Parathyroid adenoma (tissue), 2 donors: ENCODE measurements at regions not wholly inside any gene's neighbourhood (a gene's known extent, or its start where the extent isn't known, plus 50 kb on each side); places are given as distances from the start of the nearest gene placed in this dataset.

Source experiments
- H2AFZ ChIP-seq: fragments of 300-600 bp; sonication (generic); one replicate; pipeline ENCODE4 v1.7.0; 2017; ENCODE audit warnings: antibody characterized with exemption, mild to moderate bottlenecking
- H3K27ac ChIP-seq: fragments of 300-600 bp; sonication (generic); one replicate; pipeline ENCODE4 v1.7.0; 2017
- H3K27me3 ChIP-seq: fragments of 300-600 bp; sonication (generic); one replicate; pipeline ENCODE4 v1.7.0; 2017; ENCODE audit warnings: low read length; ENCODE audit not compliant: control insufficient read depth, insufficient read depth
- H3K36me3 ChIP-seq: fragments of 300-600 bp; sonication (generic); one replicate; pipeline ENCODE4 v1.7.0; 2017; ENCODE audit warnings: low read length; ENCODE audit not compliant: control insufficient read depth, insufficient read depth
- H3K4me1 ChIP-seq: fragments of 300-600 bp; sonication (generic); one replicate; pipeline ENCODE4 v1.7.0; 2017; ENCODE audit warnings: control low read depth
- H3K4me2 ChIP-seq: fragments of 300-600 bp; sonication (generic); one replicate; pipeline ENCODE4 v1.7.0; 2017; ENCODE audit warnings: low read length
- H3K4me3 ChIP-seq: fragments of 300-600 bp; sonication (generic); one replicate; pipeline ENCODE4 v1.7.0; 2017; ENCODE audit warnings: low read depth, low read length
- H3K79me2 ChIP-seq: fragments of 300-600 bp; sonication (generic); one replicate; pipeline ENCODE4 v1.7.0; 2017; ENCODE audit warnings: control low read depth
- H3K9ac ChIP-seq: fragments of 300-600 bp; sonication (generic); one replicate; pipeline ENCODE4 v1.7.0; 2017; ENCODE audit warnings: mild to moderate bottlenecking
- H3K9me3 ChIP-seq: fragments of 300-600 bp; sonication (generic); one replicate; pipeline ENCODE4 v1.7.0; 2017; ENCODE audit warnings: low read length; ENCODE audit not compliant: control insufficient read depth
- TF ChIP-seq, protein P1 (sequence below): fragments of 300-600 bp; sonication (generic); IDR thresholded peaks from one replicate; pipeline ENCODE4 v1.7.0; 2017; ENCODE audit warnings: antibody characterized with exemption, mild to moderate bottlenecking
- donor health status: primary hyperparathyroidism.

DNA sequence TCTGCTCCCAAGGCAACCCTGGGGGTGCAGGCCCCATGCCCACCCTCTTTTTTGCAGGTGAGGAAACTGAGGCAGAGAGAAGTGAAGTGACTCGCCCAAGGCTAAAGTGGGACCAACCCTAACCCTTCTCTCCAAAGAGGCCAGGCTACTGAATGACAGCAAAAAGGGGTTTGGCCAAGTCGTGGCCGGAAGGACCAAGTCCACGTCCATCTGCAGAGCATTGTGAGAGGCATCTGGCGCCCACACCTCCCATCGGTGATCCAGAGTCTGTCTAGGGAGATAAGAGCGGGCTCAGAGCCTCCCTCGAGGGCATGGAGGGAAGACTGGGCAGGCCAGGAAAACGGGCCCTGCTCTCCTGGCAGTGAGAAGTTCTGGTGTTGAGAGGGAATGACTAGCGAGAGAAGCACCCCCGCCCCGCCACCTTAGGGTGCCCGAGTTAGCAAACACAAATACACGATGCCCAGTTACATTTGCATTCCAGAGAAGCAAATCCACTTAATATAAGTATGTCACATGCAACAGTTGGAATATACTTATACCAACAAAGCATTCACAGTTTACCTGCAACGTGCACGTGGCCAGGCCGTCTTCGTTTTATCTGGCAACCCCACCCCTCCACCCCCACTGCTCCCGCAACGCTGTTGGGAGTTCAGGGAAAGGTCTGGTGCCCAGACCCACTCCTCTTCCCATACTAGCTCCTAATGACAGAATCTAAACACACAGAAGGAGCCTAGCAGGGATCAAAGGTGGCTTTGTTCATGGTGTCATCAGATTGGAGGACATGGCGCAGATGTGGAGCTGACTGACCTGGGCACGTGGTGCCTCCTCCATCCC lies 124.9 kb downstream of the OAT start:
- no peaks in the 10 kb centered on the region for H3K9me3 ChIP-seq
- H2AFZ ChIP-seq = no peak overlapping the region
- H3K27ac ChIP-seq = no peak overlapping the region
- H3K4me3 ChIP-seq = no peak overlapping the region
- H3K9ac ChIP-seq = no peak overlapping the region
- no peaks in the 10 kb centered on the region for H3K4me1 ChIP-seq
- H3K79me2 ChIP-seq = no peaks in the 10 kb centered on the region
- no peaks in the 10 kb centered on the region for H3K36me3 ChIP-seq
- no peaks in the 10 kb centered on the region for H3K27me3 ChIP-seq
- H3K4me2 ChIP-seq = no peak overlapping the region
- TF ChIP-seq, protein P1, sequence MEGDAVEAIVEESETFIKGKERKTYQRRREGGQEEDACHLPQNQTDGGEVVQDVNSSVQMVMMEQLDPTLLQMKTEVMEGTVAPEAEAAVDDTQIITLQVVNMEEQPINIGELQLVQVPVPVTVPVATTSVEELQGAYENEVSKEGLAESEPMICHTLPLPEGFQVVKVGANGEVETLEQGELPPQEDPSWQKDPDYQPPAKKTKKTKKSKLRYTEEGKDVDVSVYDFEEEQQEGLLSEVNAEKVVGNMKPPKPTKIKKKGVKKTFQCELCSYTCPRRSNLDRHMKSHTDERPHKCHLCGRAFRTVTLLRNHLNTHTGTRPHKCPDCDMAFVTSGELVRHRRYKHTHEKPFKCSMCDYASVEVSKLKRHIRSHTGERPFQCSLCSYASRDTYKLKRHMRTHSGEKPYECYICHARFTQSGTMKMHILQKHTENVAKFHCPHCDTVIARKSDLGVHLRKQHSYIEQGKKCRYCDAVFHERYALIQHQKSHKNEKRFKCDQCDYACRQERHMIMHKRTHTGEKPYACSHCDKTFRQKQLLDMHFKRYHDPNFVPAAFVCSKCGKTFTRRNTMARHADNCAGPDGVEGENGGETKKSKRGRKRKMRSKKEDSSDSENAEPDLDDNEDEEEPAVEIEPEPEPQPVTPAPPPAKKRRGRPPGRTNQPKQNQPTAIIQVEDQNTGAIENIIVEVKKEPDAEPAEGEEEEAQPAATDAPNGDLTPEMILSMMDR = no peak

DNA sequence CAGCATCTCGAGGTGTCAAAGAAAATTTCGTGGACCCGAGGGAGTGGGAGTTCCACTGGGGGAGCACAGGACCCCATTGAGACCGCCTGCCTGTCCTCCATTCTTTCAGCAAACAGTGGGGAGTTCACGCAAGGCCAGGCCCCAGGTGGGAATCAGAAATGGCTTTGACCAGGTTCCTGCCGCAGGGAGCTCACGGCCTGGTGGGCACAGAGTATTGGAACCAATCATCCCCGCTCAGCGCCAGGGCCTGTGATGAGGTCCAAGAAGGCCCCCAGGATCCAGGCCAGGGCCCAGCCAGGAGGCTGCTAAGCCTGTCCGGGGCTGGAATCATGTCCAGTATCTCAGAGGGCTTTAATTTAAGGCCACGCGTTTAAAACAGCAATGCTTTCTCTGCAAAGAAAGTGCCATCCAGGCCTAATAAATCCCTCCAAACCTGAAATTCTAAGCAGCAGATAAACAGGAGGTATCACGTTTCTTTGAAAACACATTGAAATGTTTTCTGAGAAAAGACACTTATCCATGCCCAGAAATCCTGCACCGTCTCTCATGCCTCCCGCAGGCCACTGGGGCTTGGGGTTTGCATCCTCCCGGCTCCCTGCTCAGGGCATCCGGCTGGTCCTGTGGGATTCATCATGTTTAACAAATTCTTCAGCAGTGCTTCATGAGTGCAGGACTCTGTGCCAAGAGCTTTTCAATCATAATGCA lies 125.7 kb downstream of the OAT start:
- no peaks in the 10 kb centered on the region for H3K36me3 ChIP-seq
- H3K27ac ChIP-seq = no peak overlapping the region
- H3K27me3 ChIP-seq = no peaks in the 10 kb centered on the region
- no peak overlapping the region for H3K4me2 ChIP-seq
- H3K4me1 ChIP-seq = no peaks in the 10 kb centered on the region
- no peaks in the 10 kb centered on the region for H3K9me3 ChIP-seq
- TF ChIP-seq, protein P1 = no peak
- H3K9ac ChIP-seq = no peak overlapping the region
- no peaks in the 10 kb centered on the region for H3K79me2 ChIP-seq
- H2AFZ ChIP-seq = no peak overlapping the region
- no peak overlapping the region for H3K4me3 ChIP-seq

DNA sequence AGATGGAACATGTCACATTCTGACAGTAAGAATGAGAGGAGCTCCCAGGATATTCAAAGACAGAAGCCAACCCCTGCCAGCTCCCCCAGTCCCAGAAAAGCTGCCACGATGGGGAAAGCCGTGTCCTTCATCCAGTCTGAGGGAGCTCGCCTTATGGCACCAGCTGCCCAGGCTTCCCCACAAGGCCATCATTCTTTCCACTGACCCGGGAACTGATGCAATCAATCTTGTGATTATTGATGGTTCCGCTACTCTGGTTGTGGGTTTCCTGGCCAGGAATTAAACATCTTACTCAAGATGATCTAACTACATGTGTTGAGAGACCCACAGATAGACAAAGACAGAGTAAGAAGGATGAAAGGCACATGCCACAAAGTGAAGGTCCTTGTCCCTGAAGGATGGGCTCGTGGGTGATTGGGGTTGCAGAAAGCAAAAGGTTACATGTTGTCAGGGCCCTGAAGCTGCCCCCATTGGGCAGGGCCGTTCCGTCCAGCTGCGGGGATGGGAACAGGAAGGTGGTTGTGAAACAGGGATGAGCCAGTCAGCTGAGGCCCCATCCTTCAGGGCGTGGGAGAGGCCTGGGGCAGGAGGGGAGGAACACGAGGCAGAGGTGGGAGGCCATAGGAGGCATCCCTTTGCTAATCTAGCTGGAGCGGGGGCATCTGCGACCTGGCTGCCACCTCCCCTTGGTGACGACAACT lies 127.6 kb downstream of the OAT start:
- H3K79me2 ChIP-seq = no peaks in the 10 kb centered on the region
- TF ChIP-seq, protein P1 = no peak
- no peak overlapping the region for H2AFZ ChIP-seq
- H3K4me3 ChIP-seq = no peak overlapping the region
- H3K9ac ChIP-seq = no peak overlapping the region
- no peaks in the 10 kb centered on the region for H3K4me1 ChIP-seq
- no peaks in the 10 kb centered on the region for H3K27me3 ChIP-seq
- no peak overlapping the region for H3K27ac ChIP-seq
- no peaks in the 10 kb centered on the region for H3K9me3 ChIP-seq
- H3K36me3 ChIP-seq = no peaks in the 10 kb centered on the region
- H3K4me2 ChIP-seq = no peak overlapping the region

DNA sequence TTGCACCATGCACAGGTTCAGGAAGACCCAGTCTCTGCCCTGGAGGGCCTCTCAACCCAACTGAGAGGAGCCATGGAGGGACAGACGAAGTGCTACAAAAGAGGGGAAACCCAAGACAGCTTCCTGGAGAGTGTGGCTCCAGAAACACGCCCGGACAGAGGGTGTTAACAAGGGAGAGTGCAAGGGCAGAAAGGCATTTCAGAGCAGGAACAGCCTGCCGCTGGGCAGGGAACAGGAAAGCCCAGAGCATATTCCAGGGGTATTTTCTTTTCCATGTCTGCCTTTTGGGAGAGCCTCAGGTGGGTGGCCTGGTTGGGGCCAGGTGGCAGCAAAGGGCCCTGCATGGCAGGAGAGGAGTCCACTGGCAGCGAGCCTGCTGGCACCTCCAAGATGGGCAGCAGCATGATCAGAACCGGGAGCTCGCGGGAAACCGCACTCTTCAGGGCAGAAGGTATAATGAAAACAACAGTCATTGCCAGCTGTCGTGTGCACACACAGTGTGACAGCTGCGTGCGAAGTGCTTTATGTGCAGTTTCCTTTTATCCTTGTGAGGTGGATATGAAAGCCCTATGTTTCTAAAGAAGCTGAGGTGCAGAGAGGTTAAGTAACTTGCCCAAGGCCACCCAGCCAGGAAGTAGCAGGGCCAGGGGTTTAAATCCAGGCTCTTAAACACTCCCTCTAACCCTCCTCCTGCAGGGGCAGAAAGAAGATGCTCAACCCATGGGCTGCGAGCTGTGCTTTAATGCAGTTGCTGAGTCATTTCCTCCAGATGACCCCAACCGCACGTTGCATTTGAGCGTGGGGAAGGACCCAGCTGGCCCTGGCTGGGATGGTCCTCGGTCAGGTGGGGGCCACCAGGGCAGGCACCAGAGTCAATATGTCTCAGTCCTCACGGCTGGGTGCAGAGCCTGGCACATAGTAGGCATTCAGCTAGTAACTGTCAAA lies 128.6 kb downstream of the OAT start:
- H3K27me3 ChIP-seq = no peaks in the 10 kb centered on the region
- H3K4me3 ChIP-seq = no peak overlapping the region
- TF ChIP-seq, protein P1 = no peak
- no peak overlapping the region for H3K9ac ChIP-seq
- no peaks in the 10 kb centered on the region for H3K79me2 ChIP-seq
- H3K9me3 ChIP-seq = no peaks in the 10 kb centered on the region
- H3K36me3 ChIP-seq = no peaks in the 10 kb centered on the region
- H3K4me2 ChIP-seq = no peak overlapping the region
- no peak overlapping the region for H2AFZ ChIP-seq
- H3K27ac ChIP-seq = no peak overlapping the region
- no peaks in the 10 kb centered on the region for H3K4me1 ChIP-seq
